Fibroblast of pulmonary artery (primary cell): ENCODE measurements at regions not wholly inside any gene's neighbourhood (a gene's known extent, or its start where the extent isn't known, plus 50 kb on each side); places are given as distances from the start of the nearest gene placed in this dataset.

Experiments
- DNase-seq: peaks from one replicate; pipeline ENCODE4 v3.0.0-alpha.2; 2010; ENCODE audit warnings: low read depth
- H3K4me3 ChIP-seq: replicated peaks from 2 replicates; pipeline ENCODE4 v1.5.1; 2011; ENCODE audit warnings: low read depth, mild to moderate bottlenecking, control low read depth, low read length, moderate library complexity
- TF ChIP-seq, protein P1 (sequence below): IDR thresholded peaks from 2 replicates; pipeline ENCODE4 v1.5.1; 2011; ENCODE audit warnings: mild to moderate bottlenecking, control low read depth, low read length, inconsistent platforms; ENCODE audit errors: missing control alignments

DNA sequence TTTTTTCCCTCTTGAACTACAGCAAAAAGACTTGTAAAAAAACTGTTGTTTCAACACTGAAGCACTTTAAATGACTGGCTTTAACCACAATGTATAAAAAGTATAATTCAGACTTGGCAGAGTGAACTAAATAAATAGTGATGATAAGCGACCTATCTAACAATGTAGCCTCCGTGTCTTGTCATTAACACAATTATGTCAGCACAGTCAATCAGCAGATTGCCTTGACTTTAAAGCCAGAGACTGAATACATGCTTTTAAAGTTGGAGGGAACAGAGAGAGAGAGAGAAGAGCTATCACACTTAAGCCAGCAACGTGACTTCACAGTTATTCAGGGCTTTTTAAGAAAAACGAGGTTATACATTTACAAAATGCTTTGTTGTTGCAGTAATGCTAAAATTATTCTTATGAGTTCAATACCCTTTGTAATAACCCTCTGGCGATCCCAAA lies 378.1 kb downstream of the LMO4 start:
- TF ChIP-seq, protein P1, sequence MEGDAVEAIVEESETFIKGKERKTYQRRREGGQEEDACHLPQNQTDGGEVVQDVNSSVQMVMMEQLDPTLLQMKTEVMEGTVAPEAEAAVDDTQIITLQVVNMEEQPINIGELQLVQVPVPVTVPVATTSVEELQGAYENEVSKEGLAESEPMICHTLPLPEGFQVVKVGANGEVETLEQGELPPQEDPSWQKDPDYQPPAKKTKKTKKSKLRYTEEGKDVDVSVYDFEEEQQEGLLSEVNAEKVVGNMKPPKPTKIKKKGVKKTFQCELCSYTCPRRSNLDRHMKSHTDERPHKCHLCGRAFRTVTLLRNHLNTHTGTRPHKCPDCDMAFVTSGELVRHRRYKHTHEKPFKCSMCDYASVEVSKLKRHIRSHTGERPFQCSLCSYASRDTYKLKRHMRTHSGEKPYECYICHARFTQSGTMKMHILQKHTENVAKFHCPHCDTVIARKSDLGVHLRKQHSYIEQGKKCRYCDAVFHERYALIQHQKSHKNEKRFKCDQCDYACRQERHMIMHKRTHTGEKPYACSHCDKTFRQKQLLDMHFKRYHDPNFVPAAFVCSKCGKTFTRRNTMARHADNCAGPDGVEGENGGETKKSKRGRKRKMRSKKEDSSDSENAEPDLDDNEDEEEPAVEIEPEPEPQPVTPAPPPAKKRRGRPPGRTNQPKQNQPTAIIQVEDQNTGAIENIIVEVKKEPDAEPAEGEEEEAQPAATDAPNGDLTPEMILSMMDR: no peak
- no peak overlapping the region for H3K4me3 ChIP-seq
- DNase-seq: no peak

DNA sequence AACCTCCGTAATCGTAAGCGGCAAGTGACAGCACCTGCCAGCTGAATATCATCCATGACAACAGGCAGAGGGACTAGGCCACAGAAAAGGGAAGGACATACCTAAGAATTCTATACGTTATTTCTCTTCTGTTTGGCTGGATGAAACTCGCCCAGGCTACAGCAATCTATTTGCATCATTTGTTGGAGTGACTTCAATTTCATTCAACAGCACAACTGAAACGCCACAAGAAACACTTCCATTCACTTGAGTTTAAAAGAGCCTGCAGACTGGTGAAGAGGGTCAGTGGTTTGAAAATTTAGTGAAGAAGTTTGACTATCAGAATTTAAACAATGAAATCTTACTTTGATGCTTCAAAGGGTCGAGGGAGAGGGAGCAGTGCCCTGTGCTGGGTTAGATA lies 378.7 kb downstream of the LMO4 start:
- DNase-seq: no peak
- no peak overlapping the region for H3K4me3 ChIP-seq
- TF ChIP-seq, protein P1: no peak

DNA sequence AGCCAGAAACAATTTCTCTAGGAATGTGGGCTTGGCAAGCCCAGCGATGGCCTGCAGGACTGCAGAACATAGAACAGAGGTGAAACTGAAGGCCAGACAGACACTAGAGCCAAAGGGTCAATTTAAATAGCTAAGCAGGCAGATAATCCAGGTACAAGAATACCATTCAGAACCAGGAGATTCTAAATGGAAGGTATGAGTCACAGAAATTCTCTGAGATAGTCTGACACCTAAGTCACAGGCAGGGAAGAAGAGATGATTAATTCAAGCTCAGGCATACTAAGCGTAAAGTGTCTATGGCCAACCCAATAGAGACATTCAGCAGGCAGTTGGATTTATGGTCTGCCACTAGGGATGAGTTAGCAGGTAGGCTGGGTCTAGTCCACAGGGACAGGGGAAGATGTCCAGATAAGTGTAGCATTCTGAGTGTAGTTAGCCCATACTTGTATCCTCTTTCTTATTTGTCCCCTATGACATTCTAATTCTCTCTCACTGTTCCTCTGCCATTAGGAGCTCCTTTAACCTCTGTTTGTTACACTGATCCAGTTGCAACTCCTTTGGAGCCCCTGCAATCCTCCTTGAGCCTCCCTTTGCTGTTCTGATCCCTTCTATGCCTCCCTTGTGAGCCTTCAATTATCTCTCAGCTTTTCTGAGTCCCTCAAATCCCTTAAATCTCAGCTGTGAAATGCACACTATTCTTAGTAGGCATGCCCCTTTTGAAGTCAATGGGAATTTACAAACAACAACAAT lies 383.8 kb downstream of the LMO4 start:
- TF ChIP-seq, protein P1: no peak
- H3K4me3 ChIP-seq: no peak overlapping the region
- no peak for DNase-seq

DNA sequence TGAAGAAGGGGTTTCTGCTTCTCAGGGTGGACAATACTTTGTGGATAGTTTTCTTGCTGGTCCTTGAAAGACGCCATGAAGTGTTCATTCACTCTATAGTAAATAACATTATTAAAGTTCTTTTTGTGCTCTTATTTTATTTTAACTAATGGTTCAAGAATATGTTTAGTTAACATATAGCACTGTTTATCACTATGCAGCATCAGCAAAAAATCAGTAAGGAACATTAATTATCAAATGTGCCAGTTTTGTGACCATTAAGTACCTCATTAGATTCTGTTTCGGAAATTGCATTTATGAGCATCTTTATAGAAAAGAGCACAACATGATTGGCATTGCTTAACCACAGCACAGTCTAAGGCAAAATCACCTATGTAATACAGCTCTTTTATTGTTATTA lies 385.6 kb downstream of the LMO4 start:
- no peak overlapping the region for H3K4me3 ChIP-seq
- TF ChIP-seq, protein P1: no peak

DNA sequence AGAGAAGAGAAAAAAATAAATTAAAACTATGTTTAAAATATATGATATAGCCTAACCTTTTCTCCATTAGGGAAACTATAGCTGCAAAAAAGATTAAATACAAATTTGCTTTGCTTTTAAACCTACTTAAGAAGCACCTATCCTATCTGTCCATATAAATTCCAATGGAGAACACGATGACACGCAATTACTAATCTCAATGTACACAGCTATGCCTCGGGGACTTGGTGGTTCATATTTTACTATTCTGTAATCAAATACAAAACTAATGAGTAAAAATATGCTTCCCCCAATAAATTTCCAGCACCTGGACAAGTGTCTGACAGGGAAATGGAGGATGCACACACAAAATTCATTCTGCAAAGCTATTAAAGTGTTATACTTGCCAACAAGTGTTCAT lies 386.4 kb downstream of the LMO4 start:
- TF ChIP-seq, protein P1: no peak
- H3K4me3 ChIP-seq: no peak overlapping the region
- no peak for DNase-seq

More for the DNA sequence above, 385.6 kb downstream of the LMO4 start:
- no peak for DNase-seq

DNA sequence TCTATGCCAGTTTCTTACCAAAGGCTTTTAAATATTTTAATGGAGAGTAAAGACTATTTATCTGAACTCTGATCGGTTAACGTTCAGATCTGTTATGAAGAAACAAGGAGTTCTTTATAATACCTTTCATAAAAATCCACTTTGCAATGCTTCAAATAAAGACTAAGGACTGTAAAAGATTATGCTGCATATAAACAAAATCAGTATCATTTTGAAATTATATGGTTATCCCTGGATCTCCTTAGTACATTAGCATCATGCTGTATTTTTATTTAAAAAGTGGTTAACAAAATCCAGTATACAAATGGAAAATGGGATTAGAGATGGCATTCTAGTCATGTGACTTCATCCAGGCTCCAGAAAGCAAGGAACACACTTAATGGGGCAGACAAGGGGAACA lies 386.8 kb downstream of the LMO4 start:
- TF ChIP-seq, protein P1: no peak
- no peak for DNase-seq
- H3K4me3 ChIP-seq: no peak overlapping the region

DNA sequence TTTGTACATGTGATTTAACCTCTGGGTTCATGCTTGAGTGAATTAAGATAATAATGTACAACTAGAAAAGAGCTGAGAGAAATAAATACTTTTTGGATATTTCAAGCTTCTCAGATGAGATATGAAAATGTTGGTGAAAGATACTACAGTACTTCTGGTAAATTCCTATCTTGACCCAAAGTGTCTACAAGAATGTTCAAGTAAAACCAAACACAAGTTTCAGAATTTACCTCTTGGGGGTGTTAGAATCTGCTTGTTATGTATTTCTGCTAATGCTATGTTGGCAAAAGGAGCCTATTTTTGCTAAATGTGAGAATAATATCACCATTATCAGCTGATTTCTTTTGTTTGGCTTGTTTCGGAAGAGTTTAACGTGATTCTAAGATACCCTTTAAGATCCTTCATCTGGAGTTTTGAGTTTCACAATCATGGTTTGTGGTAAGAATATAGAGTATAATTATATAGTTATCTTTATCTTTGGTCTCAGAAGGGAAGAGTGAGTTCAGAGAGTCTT lies 388.5 kb downstream of the LMO4 start:
- H3K4me3 ChIP-seq: no peak overlapping the region
- TF ChIP-seq, protein P1: no peak
- DNase-seq: no peak
